Mesendoderm (in vitro differentiated cells): ENCODE measurements at regions not wholly inside any gene's neighbourhood (a gene's known extent, or its start where the extent isn't known, plus 50 kb on each side); places are given as distances from the start of the nearest gene placed in this dataset.

Source experiments
- DNase-seq: peaks from one replicate; pipeline ENCODE4 v3.0.0; 2013
- H2AK5ac ChIP-seq: 2 replicates; pipeline ENCODE4 v1.6.1; 2013; ENCODE audit warnings: low read length, inconsistent platforms
- H2BK120ac ChIP-seq: 2 replicates; pipeline ENCODE4 v1.6.1; 2013; ENCODE audit warnings: low read depth, mild to moderate bottlenecking, low read length, moderate library complexity, mixed read lengths
- H2BK15ac ChIP-seq: replicated peaks from 2 replicates; pipeline ENCODE4 v1.6.1; 2013; ENCODE audit warnings: low read depth, mild to moderate bottlenecking, moderate library complexity
- H2BK5ac ChIP-seq: 2 replicates; pipeline ENCODE4 v1.6.1; 2013; ENCODE audit warnings: low read length, inconsistent platforms
- H3K18ac ChIP-seq: 2 replicates; pipeline ENCODE4 v1.6.1; 2013; ENCODE audit warnings: mild to moderate bottlenecking, low read length, mixed read lengths
- H3K23ac ChIP-seq: one replicate; pipeline ENCODE4 v1.6.1; 2013; ENCODE audit warnings: low read length
- H3K27ac ChIP-seq: 2 replicates; pipeline ENCODE4 v1.5.1; 2013; ENCODE audit warnings: low read depth, mild to moderate bottlenecking, inconsistent platforms, low read length, moderate library complexity
- H3K27me3 ChIP-seq: 2 replicates; pipeline ENCODE4 v1.6.1; 2013; ENCODE audit warnings: low read length, control low read depth, mild to moderate bottlenecking, inconsistent platforms; ENCODE audit not compliant: insufficient read depth, poor library complexity
- H3K36me3 ChIP-seq: 2 replicates; pipeline ENCODE4 v1.6.1; 2013; ENCODE audit warnings: low read length, inconsistent platforms; ENCODE audit not compliant: control insufficient read depth, insufficient read depth
- H3K4ac ChIP-seq: one replicate; pipeline ENCODE4 v1.6.1; 2013; ENCODE audit warnings: low read depth, mild to moderate bottlenecking, low read length, moderate library complexity
- H3K4me1 ChIP-seq: 2 replicates; pipeline ENCODE4 v1.6.1; 2013; ENCODE audit warnings: low read depth, low read length, inconsistent platforms; ENCODE audit not compliant: control insufficient read depth
- H3K4me2 ChIP-seq: 2 replicates; pipeline ENCODE4 v1.6.1; 2013; ENCODE audit warnings: low read length
- H3K4me3 ChIP-seq: 2 replicates; pipeline ENCODE4 v1.5.1; 2013; ENCODE audit warnings: mild to moderate bottlenecking, low read length
- H3K56ac ChIP-seq: one replicate; pipeline ENCODE4 v1.6.1; 2013; ENCODE audit warnings: low read length
- H3K79me1 ChIP-seq: 2 replicates; pipeline ENCODE4 v1.6.1; 2013; ENCODE audit warnings: low read length, inconsistent platforms
- H3K79me2 ChIP-seq: 2 replicates; pipeline ENCODE4 v1.6.1; 2013; ENCODE audit warnings: mild to moderate bottlenecking, low read length; ENCODE audit not compliant: control insufficient read depth, insufficient read depth
- H3K9ac ChIP-seq: 2 replicates; pipeline ENCODE4 v1.6.1; 2013; ENCODE audit warnings: low read length, inconsistent platforms
- H4K5ac ChIP-seq: one replicate; pipeline ENCODE4 v1.6.1; 2013; ENCODE audit warnings: low read length
- H4K8ac ChIP-seq: one replicate; pipeline ENCODE4 v1.6.1; 2013; ENCODE audit warnings: low read depth, mild to moderate bottlenecking, control low read depth, low read length, moderate library complexity
- WGBS: extraction: QIAGEN DNeasy Blood & Tissue Kit; methylation state at CpG from one replicate; pipeline ENCODE4 v1.1.7; 2013; ENCODE audit warnings: low lambda C conversion rate, missing lambda C conversion rate; ENCODE audit not compliant: insufficient coverage; ENCODE audit errors: extremely low coverage; 5-methylcytosine and 5-hydroxymethylcytosine counted together

GRCh38 chr2:67895227-67895941 is 167.4 kb downstream of the C1D start:
- Histone ChIP-seq H2AK5ac (no peak overlapping the region), H3K9ac (no peak overlapping the region), H3K79me2 (no peaks in the 10 kb centered on the region), H3K4me1 (peaks cover 7% of the 10 kb centered on the region), H2BK15ac (no peak overlapping the region), H4K5ac (no peak overlapping the region), H2BK5ac (no peak overlapping the region), H3K4me3 (no peak overlapping the region), H3K56ac (no peak overlapping the region), H3K4me2 (no peak overlapping the region), H3K27me3 (no peaks in the 10 kb centered on the region), H4K8ac (no peak overlapping the region), H3K18ac (peak overlapping the region; percentile 22), H3K4ac (no peak overlapping the region), H3K79me1 (no peaks in the 10 kb centered on the region), H2BK120ac (no peak overlapping the region), H3K27ac (peak overlapping the region; percentile 41), H3K23ac (no peak overlapping the region), H3K36me3 (no peaks in the 10 kb centered on the region)
- WGBS, result no CpG with 5 or more reads among the region's 7 CpGs
- DNase-seq, result peak; percentile 89

- Histone ChIP-seq H3K23ac (no peak overlapping the region), H4K8ac (no peak overlapping the region), H3K56ac (no peak overlapping the region), H3K79me2 (no peaks in the 10 kb centered on the region), H4K5ac (no peak overlapping the region), H3K4me1 (peaks cover 7% of the 10 kb centered on the region), H2BK5ac (no peak overlapping the region), H3K9ac (no peak overlapping the region), H3K18ac (no peak overlapping the region), H2BK120ac (no peak overlapping the region), H2AK5ac (no peak overlapping the region), H3K79me1 (no peaks in the 10 kb centered on the region), H3K4me3 (no peak overlapping the region), H3K27me3 (no peaks in the 10 kb centered on the region), H3K4ac (no peak overlapping the region), H3K27ac (peak overlapping the region; percentile 41), H2BK15ac (no peak overlapping the region), H3K36me3 (no peaks in the 10 kb centered on the region), H3K4me2 (no peak overlapping the region)
- no peak for DNase-seq
- whole genome bisulfite sequencing, result no CpG with 5 or more reads among the region's 8 CpGs
Observed at GRCh38 chr2:67896076-67896475, 166.7 kb downstream of the C1D start.

GRCh38 chr2:67896476-67896875 is 166.3 kb downstream of the C1D start:
- no CpG with 5 or more reads among the region's 2 CpGs for WGBS
- no peak overlapping the region for H2BK5ac ChIP-seq

DNA sequence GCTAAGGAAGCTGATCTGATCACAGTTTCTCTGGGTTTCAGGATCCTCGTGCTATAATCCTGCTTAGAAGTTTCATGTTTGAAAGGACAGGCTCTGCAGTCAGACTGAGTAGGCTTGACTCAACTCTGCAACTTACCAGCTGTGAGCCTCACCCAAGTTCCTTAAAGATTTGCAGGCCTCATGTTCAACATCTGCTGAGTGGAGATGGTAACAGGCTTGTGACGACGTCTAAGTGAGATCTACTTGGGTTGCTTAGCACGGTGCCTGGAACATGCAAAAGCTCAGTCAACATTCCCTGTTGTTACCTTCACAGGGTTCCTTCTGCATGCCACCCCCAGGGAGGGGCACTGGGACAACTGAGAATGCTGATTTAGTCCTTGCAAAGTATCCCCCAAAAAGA is 164.2 kb downstream of the C1D start:
- no peak overlapping the region for H2BK5ac ChIP-seq
- H4K8ac ChIP-seq, result no peak overlapping the region
- H3K27me3 ChIP-seq, result no peaks in the 10 kb centered on the region
- no peak overlapping the region for H4K5ac ChIP-seq
- H3K18ac ChIP-seq, result no peak overlapping the region
- H3K27ac ChIP-seq, result no peak overlapping the region
- no peaks in the 10 kb centered on the region for H3K36me3 ChIP-seq
- no CpG with 5 or more reads among the region's 4 CpGs for WGBS
- H3K9ac ChIP-seq, result no peak overlapping the region
- H3K4ac ChIP-seq, result no peak overlapping the region
- no peak overlapping the region for H3K4me3 ChIP-seq
- no peaks in the 10 kb centered on the region for H3K79me1 ChIP-seq
- H3K23ac ChIP-seq, result no peak overlapping the region
- H3K4me1 ChIP-seq, result peaks cover 5% of the 10 kb centered on the region
- no peaks in the 10 kb centered on the region for H3K79me2 ChIP-seq
- H2BK120ac ChIP-seq, result no peak overlapping the region
- DNase-seq, result peak; percentile 14
- H3K56ac ChIP-seq, result no peak overlapping the region
- no peak overlapping the region for H3K4me2 ChIP-seq
- H2BK15ac ChIP-seq, result no peak overlapping the region
- no peak overlapping the region for H2AK5ac ChIP-seq

More at GRCh38 chr2:67896476-67896875, 166.3 kb downstream of the C1D start:
- no peaks in the 10 kb centered on the region for H3K36me3 ChIP-seq
- H3K9ac ChIP-seq, result no peak overlapping the region
- no peak overlapping the region for H2BK120ac ChIP-seq
- H2BK15ac ChIP-seq, result no peak overlapping the region
- H3K4ac ChIP-seq, result no peak overlapping the region
- H3K56ac ChIP-seq, result no peak overlapping the region
- no peaks in the 10 kb centered on the region for H3K79me1 ChIP-seq
- H3K27ac ChIP-seq, result no peak overlapping the region
- H3K4me1 ChIP-seq, result peaks cover 7% of the 10 kb centered on the region
- H2AK5ac ChIP-seq, result no peak overlapping the region
- H3K4me2 ChIP-seq, result no peak overlapping the region
- H4K8ac ChIP-seq, result no peak overlapping the region
- H3K23ac ChIP-seq, result no peak overlapping the region
- H3K27me3 ChIP-seq, result no peaks in the 10 kb centered on the region
- DNase-seq, result no peak
- no peak overlapping the region for H4K5ac ChIP-seq
- no peaks in the 10 kb centered on the region for H3K79me2 ChIP-seq
- H3K18ac ChIP-seq, result no peak overlapping the region
- H3K4me3 ChIP-seq, result no peak overlapping the region

- Histone ChIP-seq H4K8ac (no peak overlapping the region), H3K79me2 (no peaks in the 10 kb centered on the region), H3K27me3 (no peaks in the 10 kb centered on the region), H3K23ac (no peak overlapping the region), H3K4ac (no peak overlapping the region), H4K5ac (no peak overlapping the region), H3K4me1 (peaks cover 5% of the 10 kb centered on the region), H3K4me3 (no peak overlapping the region), H3K36me3 (no peaks in the 10 kb centered on the region), H2AK5ac (no peak overlapping the region), H2BK15ac (no peak overlapping the region), H2BK120ac (no peak overlapping the region), H3K56ac (no peak overlapping the region), H3K27ac (no peak overlapping the region), H2BK5ac (no peak overlapping the region), H3K4me2 (no peak overlapping the region), H3K9ac (no peak overlapping the region), H3K18ac (no peak overlapping the region), H3K79me1 (no peaks in the 10 kb centered on the region)
- WGBS, result no CpG with 5 or more reads among the region's 5 CpGs
- no peak for DNase-seq
Observed at GRCh38 chr2:67899187-67899586, 163.6 kb downstream of the C1D start.

DNA sequence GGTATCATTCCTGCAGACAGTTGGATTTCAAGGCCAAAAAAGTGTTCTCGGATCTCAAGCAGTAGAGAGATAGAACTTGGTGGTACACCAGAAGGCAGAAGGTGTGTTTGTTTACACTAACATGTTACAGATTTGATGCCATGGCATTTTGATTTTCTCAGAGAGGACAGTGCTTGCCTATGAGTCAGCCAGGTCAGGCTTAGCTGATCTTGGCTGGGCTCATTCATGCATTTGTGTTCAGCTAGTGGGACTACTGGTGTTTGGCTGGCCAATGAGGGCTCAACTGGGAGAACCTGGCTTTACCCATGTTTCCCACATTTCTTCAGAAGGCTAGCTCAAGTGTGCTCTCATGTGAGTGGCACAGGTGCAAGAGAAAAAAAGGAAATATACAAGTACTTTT is 162.0 kb downstream of the C1D start:
- H4K5ac ChIP-seq, result no peak overlapping the region
- no peak overlapping the region for H3K4ac ChIP-seq
- no peak for DNase-seq
- no peaks in the 10 kb centered on the region for H3K36me3 ChIP-seq
- no peak overlapping the region for H2BK5ac ChIP-seq
- H3K79me2 ChIP-seq, result no peaks in the 10 kb centered on the region
- no peak overlapping the region for H3K18ac ChIP-seq
- H3K27me3 ChIP-seq, result no peaks in the 10 kb centered on the region
- H4K8ac ChIP-seq, result no peak overlapping the region
- no peaks in the 10 kb centered on the region for H3K79me1 ChIP-seq
- H3K4me2 ChIP-seq, result no peak overlapping the region
- H3K9ac ChIP-seq, result no peak overlapping the region
- H3K27ac ChIP-seq, result no peak overlapping the region
- H3K23ac ChIP-seq, result no peak overlapping the region
- H3K4me1 ChIP-seq, result peaks cover 3% of the 10 kb centered on the region
- no peak overlapping the region for H2BK15ac ChIP-seq
- no peak overlapping the region for H2AK5ac ChIP-seq
- H3K56ac ChIP-seq, result no peak overlapping the region
- H2BK120ac ChIP-seq, result no peak overlapping the region
- no CpG with 5 or more reads among the region's 1 CpG for WGBS
- H3K4me3 ChIP-seq, result no peak overlapping the region
